ENCODE measurements at regions not wholly inside any gene's neighbourhood (a gene's known extent, or its start where the extent isn't known, plus 50 kb on each side); places are given as distances from the start of the nearest gene placed in this dataset.

GRCh38 chr2:74768401-74768914, 65.5 kb upstream of the HK2 start:
- 25 to 36% (median 33%) methylated on average over 4 of the region's 4 CpGs for WGBS, 4 donors

GRCh38 chr2:74772046-74772445, 61.9 kb upstream of the HK2 start:
- H3K27ac ChIP-seq, result no peak overlapping the region
- intact Hi-C loops (cut with DNase I), result no loop called here

More at GRCh38 chr2:74768401-74768914, 65.5 kb upstream of the HK2 start:
- peak in 1 of 5 donors; percentile 30 for DNase-seq
- TF ChIP-seq CTCF (IDR thresholded peaks at IDR 0.05) (no peak), POLR2A (IDR thresholded peaks at IDR 0.05) (no peak)
- no peaks in the 10 kb centered on the region for H3K27me3 ChIP-seq
- H3K4me1 ChIP-seq, result peaks cover 0 to 22% (median 6%) of the 10 kb centered on the region in 12 donors
- H3K36me3 ChIP-seq, result no peaks in the 10 kb centered on the region
- no peak overlapping the region for H3K4me3 ChIP-seq
- H3K9me3 ChIP-seq, result no peaks in the 10 kb centered on the region
- peak overlapping the region in 5 of 12 donors; percentile 20 to 57 (median 47) for H3K27ac ChIP-seq
- peak; percentile 55 to 81 (median 70) for ATAC-seq
- intact Hi-C loops (cut with DNase I), result loop anchor here in 1 of 10 donors (5.0 kb wide), 1 partner anchor 64 kb away; the partner anchor contains the start of gene HK2

GRCh38 chr2:74777161-74777900, 56.6 kb upstream of the HK2 start:
- ATAC-seq, result no peak
- intact Hi-C loops (cut with DNase I), result no loop called here
- 68 to 77% (median 76%) methylated on average over 8 of the region's 8 CpGs for WGBS, 4 donors

More at GRCh38 chr2:74772046-74772445, 61.9 kb upstream of the HK2 start:
- Histone ChIP-seq H3K4me3 (no peak overlapping the region), H3K9me3 (no peaks in the 10 kb centered on the region), H3K4me1 (peaks cover 0 to 17% (median 6%) of the 10 kb centered on the region in 12 donors), H3K27me3 (no peaks in the 10 kb centered on the region), H3K36me3 (no peaks in the 10 kb centered on the region)
- TF ChIP-seq CTCF (IDR thresholded peaks at IDR 0.05) (no peak), POLR2A (IDR thresholded peaks at IDR 0.05) (no peak)
- ATAC-seq, result no peak
- no peak for DNase-seq

More at GRCh38 chr2:74777161-74777900, 56.6 kb upstream of the HK2 start:
- Histone ChIP-seq H3K4me1 (no peaks in the 10 kb centered on the region), H3K27ac (no peak overlapping the region), H3K9me3 (peaks cover 0 to 3% (median 0%) of the 10 kb centered on the region in 12 donors), H3K36me3 (no peaks in the 10 kb centered on the region), H3K4me3 (no peak overlapping the region), H3K27me3 (no peaks in the 10 kb centered on the region)
- TF ChIP-seq CTCF (IDR thresholded peaks at IDR 0.05), result no peak
- TF ChIP-seq POLR2A (IDR thresholded peaks at IDR 0.05), result no peak
- no peak for DNase-seq

Measured in heart left ventricle (tissue), 16 donors.